Smooth muscle cell (in vitro differentiated cells): ENCODE measurements at regions not wholly inside any gene's neighbourhood (a gene's known extent, or its start where the extent isn't known, plus 50 kb on each side); places are given as distances from the start of the nearest gene placed in this dataset.
A peak's percentile ranks its signal among the peaks of the same experiment; 100 is the strongest.

ENCODE experiments used
- DNase-seq: peaks from one replicate; lab custom pipeline; 2025; ENCODE audit not compliant: unreplicated experiment; lab: John Stamatoyannopoulos, UW
- H2AFZ ChIP-seq: fragments of 200-600 bp; sonication (generic); 2 replicates; pipeline ENCODE4 v1.6.0; 2016; ENCODE audit warnings: antibody characterized with exemption, low read depth, mild to moderate bottlenecking
- H3F3A ChIP-seq: fragments of 200-600 bp; sonication (generic); 2 replicates; pipeline ENCODE4 v1.6.0; 2017; ENCODE audit warnings: antibody characterized with exemption, low read depth
- H3K27ac ChIP-seq: fragments of 200-600 bp; sonication (generic); 2 replicates; pipeline ENCODE4 v1.5.1; 2016; ENCODE audit warnings: low read depth, mild to moderate bottlenecking
- H3K27me3 ChIP-seq: fragments of 200-600 bp; sonication (generic); 2 replicates; pipeline ENCODE4 v1.6.1; 2016; ENCODE audit warnings: low read depth, mild to moderate bottlenecking
- H3K36me3 ChIP-seq: fragments of 200-600 bp; sonication (generic); 2 replicates; pipeline ENCODE4 v1.5.1; 2016; ENCODE audit warnings: low read depth
- H3K4me1 ChIP-seq: fragments of 200-600 bp; sonication (generic); 2 replicates; pipeline ENCODE4 v1.5.1; 2016; ENCODE audit warnings: low read depth
- H3K4me2 ChIP-seq: fragments of 200-600 bp; sonication (generic); 2 replicates; pipeline ENCODE4 v1.6.0; 2016; ENCODE audit warnings: mild to moderate bottlenecking
- H3K4me3 ChIP-seq: fragments of 200-600 bp; sonication (generic); 2 replicates; pipeline ENCODE4 v1.5.1; 2016; ENCODE audit warnings: mild to moderate bottlenecking
- H3K79me2 ChIP-seq: fragments of 200-600 bp; sonication (generic); 2 replicates; pipeline ENCODE4 v1.6.0; 2016; ENCODE audit warnings: low read depth, mild to moderate bottlenecking
- H3K9ac ChIP-seq: fragments of 200-600 bp; sonication (generic); 2 replicates; pipeline ENCODE4 v1.6.0; 2016; ENCODE audit warnings: low read depth
- H3K9me3 ChIP-seq: fragments of 200-600 bp; sonication (generic); replicated peaks from 2 replicates; pipeline ENCODE4 v1.5.1; 2016; ENCODE audit warnings: low read depth
- H4K20me1 ChIP-seq: fragments of 200-600 bp; sonication (generic); 2 replicates; pipeline ENCODE4 v1.6.0; 2016; ENCODE audit warnings: low read depth
- CTCF ChIP-seq: fragments of 200-600 bp; sonication (generic); IDR thresholded peaks from 2 replicates; pipeline ENCODE4 v1.5.1; 2017; ENCODE audit warnings: borderline replicate concordance, mild to moderate bottlenecking, antibody characterized with exemption; ENCODE audit not compliant: insufficient read depth, poor library complexity, severe bottlenecking
- WGBS: methylation state at CpG from one replicate; pipeline ENCODE4 v1.1.7; 2016; ENCODE audit warnings: low lambda C conversion rate; 5-methylcytosine and 5-hydroxymethylcytosine counted together

- H3K36me3 ChIP-seq = no peaks in the 10 kb centered on the region
- WGBS = 33% methylated on average over 3 of the region's 3 CpGs
- H3K4me3 ChIP-seq = no peak overlapping the region
- no peaks in the 10 kb centered on the region for H3K79me2 ChIP-seq
- DNase-seq = no peak
- no peak overlapping the region for H3K9ac ChIP-seq
- H4K20me1 ChIP-seq = no peaks in the 10 kb centered on the region
- no peaks in the 10 kb centered on the region for H3K27me3 ChIP-seq
- H3K4me1 ChIP-seq = peaks cover 12% of the 10 kb centered on the region
- H3K4me2 ChIP-seq = peak overlapping the region; percentile 9
- H3F3A ChIP-seq = no peaks in the 10 kb centered on the region
- no peak overlapping the region for H2AFZ ChIP-seq
- no peak for TF ChIP-seq CTCF
- no peaks in the 10 kb centered on the region for H3K9me3 ChIP-seq
- no peak overlapping the region for H3K27ac ChIP-seq
Measured at GRCh38 chr4:96912716-96913115, 1072.8 kb downstream of the PDHA2 start.

- DNase-seq = peak; percentile 1
- Histone ChIP-seq H3F3A (no peaks in the 10 kb centered on the region), H3K79me2 (no peaks in the 10 kb centered on the region)
Measured at GRCh38 chr4:96913441-96914080, 1073.7 kb downstream of the PDHA2 start.

GRCh38 chr4:96916711-96917110 is 1076.8 kb downstream of the PDHA2 start:
- H3K36me3 ChIP-seq = no peaks in the 10 kb centered on the region
- no peak for DNase-seq
- H3K27ac ChIP-seq = no peak overlapping the region
- no peaks in the 10 kb centered on the region for H4K20me1 ChIP-seq
- H3K9ac ChIP-seq = no peak overlapping the region
- H3K4me3 ChIP-seq = no peak overlapping the region
- H3K27me3 ChIP-seq = no peaks in the 10 kb centered on the region
- no peak for TF ChIP-seq CTCF
- no peaks in the 10 kb centered on the region for H3K79me2 ChIP-seq
- H2AFZ ChIP-seq = no peak overlapping the region
- H3K9me3 ChIP-seq = no peaks in the 10 kb centered on the region
- H3K4me1 ChIP-seq = peaks cover 12% of the 10 kb centered on the region
- H3F3A ChIP-seq = no peaks in the 10 kb centered on the region
- WGBS = 59% methylated on average over 5 of the region's 5 CpGs
- H3K4me2 ChIP-seq = no peak overlapping the region

More at GRCh38 chr4:96913441-96914080, 1073.7 kb downstream of the PDHA2 start:
- no peaks in the 10 kb centered on the region for H3K27me3 ChIP-seq
- H3K27ac ChIP-seq = no peak overlapping the region
- H4K20me1 ChIP-seq = no peaks in the 10 kb centered on the region
- peaks cover 12% of the 10 kb centered on the region for H3K4me1 ChIP-seq
- no peak for TF ChIP-seq CTCF
- no peak overlapping the region for H2AFZ ChIP-seq
- no peak overlapping the region for H3K4me3 ChIP-seq
- no peak overlapping the region for H3K9ac ChIP-seq
- no peaks in the 10 kb centered on the region for H3K9me3 ChIP-seq
- H3K36me3 ChIP-seq = no peaks in the 10 kb centered on the region
- peak overlapping the region; percentile 9 for H3K4me2 ChIP-seq
- WGBS = 6% methylated on average over 2 of the region's 2 CpGs

- Histone ChIP-seq H3K27me3 (no peaks in the 10 kb centered on the region), H3K9ac (no peak overlapping the region), H3K79me2 (no peaks in the 10 kb centered on the region), H3K4me3 (no peak overlapping the region), H3K36me3 (no peaks in the 10 kb centered on the region), H3K4me1 (no peaks in the 10 kb centered on the region), H3K9me3 (no peaks in the 10 kb centered on the region), H3K27ac (no peak overlapping the region), H2AFZ (no peak overlapping the region), H3F3A (no peaks in the 10 kb centered on the region), H4K20me1 (no peaks in the 10 kb centered on the region), H3K4me2 (no peak overlapping the region)
- TF ChIP-seq CTCF = no peak
- 94% methylated on average over 6 of the region's 6 CpGs for WGBS
- no peak for DNase-seq
Measured at GRCh38 chr4:96936886-96937285, 1097.0 kb downstream of the PDHA2 start.
